ENCODE measurements at regions not wholly inside any gene's neighbourhood (a gene's known extent, or its start where the extent isn't known, plus 50 kb on each side); places are given as distances from the start of the nearest gene placed in this dataset.
A peak's percentile ranks its signal among the peaks of the same experiment; 100 is the strongest.

- H2BK120ac ChIP-seq (replicated peaks; ENCODE audit: low read depth, low read length): no peak overlapping the region
- H2BK15ac ChIP-seq (ENCODE audit: low read length): no peak overlapping the region
- H3K9me3 ChIP-seq (ENCODE audit: insufficient read depth in 2 of 2, low read depth in 1 of 2, low read length in 1 of 2): no peaks in the 10 kb centered on the region
- 88% methylated on average over 1 of the region's 1 CpG; no CpG with 5 or more reads in 1 of the 2 experiments for WGBS, 2 experiments (ENCODE audit: extremely low coverage in 1 of 2, insufficient coverage in 1 of 2, insufficient read length in 1 of 2, insufficient replicate concordance in 2 of 2, low coverage in 1 of 2, low lambda C conversion rate in 2 of 2, missing lambda C conversion rate in 1 of 2)
- no peaks in the 10 kb centered on the region for H3K23me2 ChIP-seq (ENCODE audit: low read depth, low read length)
- H2BK20ac ChIP-seq (ENCODE audit: low read length): no peak overlapping the region
- no peak overlapping the region for H3K18ac ChIP-seq (ENCODE audit: extremely low read depth, low read length)
- POLR2A ChIA-PET (ENCODE audit: partially characterized antibody): no interaction called here
- no peak for TF ChIP-seq SP4 (IDR thresholded peaks at IDR 0.05; ENCODE audit: low read length)
- peak; percentile 31; the same call in 1 of the 2 replicates for TF ChIP-seq CEBPB (IDR thresholded peaks at IDR 0.05; ENCODE audit: low read depth, low read length)
- H3K4me3 ChIP-seq (ENCODE audit: extremely low read depth in 1 of 4, insufficient read depth in 2 of 4, low read depth in 3 of 4, low read length in 4 of 4): no peak overlapping the region
- H3K23ac ChIP-seq (ENCODE audit: insufficient read length): no peak overlapping the region
- CTCF ChIA-PET (ENCODE audit: partially characterized antibody): no interaction called here
- H3K4ac ChIP-seq (replicated peaks; ENCODE audit: insufficient read length, low read depth, low read length): no peak overlapping the region
- DNase-seq (ENCODE audit: low read depth in 1 of 2, low spot score in 2 of 2) (no peak), FAIRE-seq (no peak)
- no peak overlapping the region for H2AFZ ChIP-seq (ENCODE audit: low read length)
- H2BK12ac ChIP-seq (ENCODE audit: low read depth, low read length): no peak overlapping the region
- no peaks in the 10 kb centered on the region for H3K27me3 ChIP-seq (replicated peaks in 1 of 4; ENCODE audit: control insufficient read depth in 3 of 4, extremely low read depth in 1 of 4, insufficient read depth in 3 of 4, low read length in 3 of 4)
- H3K56ac ChIP-seq (replicated peaks; ENCODE audit: insufficient read length, low read depth, low read length): no peak overlapping the region
- H2AK5ac ChIP-seq (ENCODE audit: low read depth, low read length): no peak overlapping the region
- no peaks in the 10 kb centered on the region for H3K36me3 ChIP-seq (ENCODE audit: control insufficient read depth in 2 of 4, insufficient read depth in 4 of 4, low read length in 3 of 4)
- no peak overlapping the region for H2BK5ac ChIP-seq (ENCODE audit: low read depth, low read length)
- H3K79me1 ChIP-seq (ENCODE audit: low read depth, low read length): no peaks in the 10 kb centered on the region
- no peak overlapping the region for H3K9ac ChIP-seq (replicated peaks in 1 of 4; ENCODE audit: extremely low read depth in 1 of 4, low read depth in 3 of 4, low read length in 3 of 4)
- no peak overlapping the region for H4K8ac ChIP-seq (ENCODE audit: extremely low read depth, insufficient read depth, low read length)
- H4K91ac ChIP-seq (replicated peaks; ENCODE audit: insufficient read length, low read length): no peak overlapping the region
- H3K4me1 ChIP-seq (replicated peaks in 1 of 4; ENCODE audit: control insufficient read depth in 3 of 4, insufficient read depth in 4 of 4, low read length in 3 of 4): no peaks in the 10 kb centered on the region
- H3K4me2 ChIP-seq (ENCODE audit: insufficient read depth in 1 of 2, low read depth in 2 of 2, low read length in 2 of 2): no peak overlapping the region
- H3K27ac ChIP-seq (ENCODE audit: low read depth, low read length): no peak overlapping the region
- H4K20me1 ChIP-seq (replicated peaks in 1 of 2; ENCODE audit: control insufficient read depth in 1 of 2, insufficient read depth in 2 of 2, low read length in 2 of 2): no peaks in the 10 kb centered on the region
- no peaks in the 10 kb centered on the region for H3K79me2 ChIP-seq (ENCODE audit: control insufficient read depth in 1 of 2, insufficient read depth in 2 of 2, low read length in 2 of 2)
- no peak overlapping the region for H4K5ac ChIP-seq (ENCODE audit: insufficient read length, low read depth, low read length)
- no peak overlapping the region for H3K14ac ChIP-seq (ENCODE audit: insufficient read length)
Observed at GRCh38 chrX:98516120-98516519, 1632.4 kb downstream of the RPA4 start.
